Coronary artery (tissue), 2 donors: ENCODE measurements at regions not wholly inside any gene's neighbourhood (a gene's known extent, or its start where the extent isn't known, plus 50 kb on each side); places are given as distances from the start of the nearest gene placed in this dataset.
"Not testable (repeated sequence)": the region's sequence is repeated elsewhere in the genome, so short reads cannot be mapped to it uniquely, and the experiment has no call there.

Experiments used
- DNase-seq: peaks from one replicate; pipeline ENCODE4 v3.0.0-alpha.2; 2017; ENCODE audit warnings: low spot score
- H3K27ac ChIP-seq, 2 donors: fragments of 200-600 bp; sonication (generic); one replicate each; pipeline ENCODE4 v1.5.1; 2016 to 2019
- H3K4me3 ChIP-seq: fragments of 200-600 bp; sonication (generic); 2 replicates; pipeline ENCODE4 v1.5.1; 2016; ENCODE audit warnings: mild to moderate bottlenecking, moderate library complexity
- TF ChIP-seq, protein P1 (sequence below): fragments of 200-600 bp; sonication (generic); IDR thresholded peaks from one replicate; pipeline ENCODE4 v1.5.1; 2019; ENCODE audit warnings: antibody characterized with exemption

DNA sequence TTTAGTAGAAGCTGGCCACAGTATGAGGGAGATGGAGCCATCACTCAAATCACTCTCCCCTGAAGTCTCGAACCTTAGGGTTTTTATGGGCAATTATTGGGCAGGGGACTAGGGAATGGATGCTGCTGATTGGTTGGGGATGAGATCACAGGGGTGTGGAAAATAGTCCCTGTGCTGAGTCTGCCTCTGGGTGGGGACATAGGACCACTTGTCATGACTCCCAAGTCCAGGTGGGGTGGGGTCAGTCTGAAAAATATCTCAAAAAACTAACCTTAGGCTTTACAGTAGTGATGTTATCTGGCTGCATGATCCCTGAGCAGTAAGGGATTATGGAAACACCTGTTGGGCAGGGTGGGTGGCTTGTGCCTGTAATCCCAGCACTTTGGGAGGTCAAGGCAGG, 98.6 kb downstream of the XRCC2 start:
- no peak for DNase-seq
- TF ChIP-seq, protein P1, sequence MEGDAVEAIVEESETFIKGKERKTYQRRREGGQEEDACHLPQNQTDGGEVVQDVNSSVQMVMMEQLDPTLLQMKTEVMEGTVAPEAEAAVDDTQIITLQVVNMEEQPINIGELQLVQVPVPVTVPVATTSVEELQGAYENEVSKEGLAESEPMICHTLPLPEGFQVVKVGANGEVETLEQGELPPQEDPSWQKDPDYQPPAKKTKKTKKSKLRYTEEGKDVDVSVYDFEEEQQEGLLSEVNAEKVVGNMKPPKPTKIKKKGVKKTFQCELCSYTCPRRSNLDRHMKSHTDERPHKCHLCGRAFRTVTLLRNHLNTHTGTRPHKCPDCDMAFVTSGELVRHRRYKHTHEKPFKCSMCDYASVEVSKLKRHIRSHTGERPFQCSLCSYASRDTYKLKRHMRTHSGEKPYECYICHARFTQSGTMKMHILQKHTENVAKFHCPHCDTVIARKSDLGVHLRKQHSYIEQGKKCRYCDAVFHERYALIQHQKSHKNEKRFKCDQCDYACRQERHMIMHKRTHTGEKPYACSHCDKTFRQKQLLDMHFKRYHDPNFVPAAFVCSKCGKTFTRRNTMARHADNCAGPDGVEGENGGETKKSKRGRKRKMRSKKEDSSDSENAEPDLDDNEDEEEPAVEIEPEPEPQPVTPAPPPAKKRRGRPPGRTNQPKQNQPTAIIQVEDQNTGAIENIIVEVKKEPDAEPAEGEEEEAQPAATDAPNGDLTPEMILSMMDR, result no peak
- Histone ChIP-seq H3K4me3 (no peak overlapping the region), H3K27ac (no peak overlapping the region)

DNA sequence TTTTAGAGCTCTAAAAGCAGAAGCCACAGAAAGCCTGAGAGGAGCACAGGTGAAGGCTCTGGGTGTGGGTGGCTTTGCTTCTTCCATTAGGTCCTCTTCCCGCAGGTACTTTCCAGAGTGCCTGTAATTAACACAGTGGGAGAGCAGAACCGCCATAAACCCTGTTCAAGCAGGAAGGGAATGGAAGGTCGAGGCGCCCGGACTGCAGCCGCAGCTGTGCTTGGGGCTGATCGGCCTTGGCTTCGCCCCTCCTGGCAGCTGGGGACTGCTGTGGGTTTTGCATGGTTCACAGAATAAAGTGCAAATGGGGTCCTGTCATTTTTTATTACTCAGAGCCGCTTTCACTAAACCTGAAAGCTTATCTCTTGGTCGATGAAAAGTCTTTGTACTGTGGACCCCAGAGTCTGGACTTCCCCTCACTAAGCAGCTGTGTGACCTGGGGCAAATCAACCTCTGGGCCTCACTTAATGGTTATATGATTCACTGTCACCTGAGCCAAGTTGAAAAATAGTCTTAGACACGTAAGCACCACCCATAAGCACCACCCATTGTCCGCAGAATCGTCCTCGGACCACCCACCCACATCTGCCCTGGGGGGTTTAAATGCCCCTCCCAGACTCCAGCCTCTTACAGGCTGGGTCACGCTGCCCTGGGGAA, 100.9 kb downstream of the XRCC2 start:
- TF ChIP-seq, protein P1, result no peak
- no peak for DNase-seq
- H3K27ac ChIP-seq, result no peak overlapping the region
- no peak overlapping the region for H3K4me3 ChIP-seq

DNA sequence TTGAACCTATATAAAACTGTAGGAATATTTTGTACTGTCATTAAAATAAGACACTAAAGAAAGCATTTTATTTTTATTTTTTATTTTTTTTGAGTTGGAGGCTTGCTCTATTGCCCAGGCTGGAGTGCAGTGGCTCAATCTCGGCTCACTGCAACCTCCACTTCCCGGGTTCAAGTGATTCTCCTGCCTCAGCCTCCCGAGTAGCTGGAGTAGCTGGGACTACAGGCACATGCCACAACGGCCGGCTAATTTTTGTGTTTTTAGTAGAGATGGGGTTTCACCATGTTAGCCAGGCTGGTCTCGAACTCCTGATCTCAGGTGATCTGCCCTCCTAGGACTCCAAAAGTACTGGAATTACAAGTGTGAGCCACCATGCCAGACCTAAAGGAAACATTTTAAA, 102.8 kb downstream of the XRCC2 start:
- not testable (repeated sequence) for H3K27ac ChIP-seq, DNase-seq, H3K4me3 ChIP-seq

DNA sequence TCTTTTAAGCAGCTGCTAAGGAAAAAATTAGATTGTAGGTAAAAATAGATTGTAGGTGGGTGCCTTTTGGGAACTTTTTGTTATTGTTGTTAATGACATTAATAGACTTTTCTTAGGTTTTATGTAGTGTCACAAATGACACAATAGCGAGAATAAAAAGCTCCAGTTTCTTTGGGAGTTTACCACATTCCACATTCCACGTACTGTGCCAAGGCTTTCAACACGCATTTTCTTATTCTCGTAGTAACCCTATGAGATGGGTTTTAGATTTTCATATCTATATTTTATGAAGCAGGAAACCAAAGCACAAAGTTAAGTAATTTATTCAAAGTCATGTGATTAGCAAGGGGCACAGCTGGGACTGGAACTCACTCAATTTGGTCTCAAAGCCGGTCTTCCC, 103.8 kb downstream of the XRCC2 start:
- Histone ChIP-seq H3K4me3 (no peak overlapping the region), H3K27ac (no peak overlapping the region)
- no peak for DNase-seq
- TF ChIP-seq, protein P1, result no peak

DNA sequence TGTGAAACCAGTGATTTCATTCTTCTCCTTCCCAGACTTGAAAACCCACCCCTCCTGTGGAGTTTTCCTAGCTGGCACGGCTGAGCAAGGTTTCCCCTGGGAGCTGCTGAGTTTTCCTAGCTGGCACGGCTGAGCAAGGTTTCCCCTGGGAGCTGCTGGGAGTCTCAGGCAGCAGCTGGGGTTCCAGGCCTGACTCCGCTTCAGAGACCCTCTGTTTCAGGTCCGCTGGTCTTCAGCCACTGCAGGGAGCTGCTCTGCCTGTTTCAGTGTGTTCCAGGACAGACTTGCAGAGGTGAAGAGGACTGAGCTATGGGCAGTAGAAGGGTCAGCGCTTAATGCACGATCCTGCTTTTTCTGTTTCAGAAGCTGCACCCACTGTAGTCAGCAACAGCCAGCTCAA, 104.9 kb downstream of the XRCC2 start:
- Histone ChIP-seq H3K4me3 (no peak overlapping the region), H3K27ac (no peak overlapping the region)
- TF ChIP-seq, protein P1, result no peak
- no peak for DNase-seq

DNA sequence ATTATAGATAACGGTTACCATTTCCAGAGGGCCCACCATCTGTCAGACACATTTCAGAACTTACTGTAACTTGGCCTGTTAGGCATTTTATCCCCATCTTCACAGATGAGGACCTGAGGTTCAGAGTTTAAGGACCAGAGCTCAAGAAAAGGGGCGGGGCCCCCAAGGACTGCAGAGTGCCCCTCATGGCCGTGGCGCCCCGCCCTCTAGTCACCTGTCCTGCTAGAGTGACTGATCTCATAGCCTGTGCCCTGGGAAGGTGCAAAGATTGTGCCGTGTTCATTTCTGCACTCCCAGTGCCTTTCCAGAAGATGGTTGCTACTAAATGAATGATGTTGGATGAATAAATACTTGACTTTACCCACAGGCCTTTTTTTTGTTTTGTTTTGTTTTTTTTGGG, 107.0 kb downstream of the XRCC2 start:
- TF ChIP-seq, protein P1, result no peak
- no peak overlapping the region for H3K4me3 ChIP-seq
- DNase-seq, result no peak
- no peak overlapping the region for H3K27ac ChIP-seq

DNA sequence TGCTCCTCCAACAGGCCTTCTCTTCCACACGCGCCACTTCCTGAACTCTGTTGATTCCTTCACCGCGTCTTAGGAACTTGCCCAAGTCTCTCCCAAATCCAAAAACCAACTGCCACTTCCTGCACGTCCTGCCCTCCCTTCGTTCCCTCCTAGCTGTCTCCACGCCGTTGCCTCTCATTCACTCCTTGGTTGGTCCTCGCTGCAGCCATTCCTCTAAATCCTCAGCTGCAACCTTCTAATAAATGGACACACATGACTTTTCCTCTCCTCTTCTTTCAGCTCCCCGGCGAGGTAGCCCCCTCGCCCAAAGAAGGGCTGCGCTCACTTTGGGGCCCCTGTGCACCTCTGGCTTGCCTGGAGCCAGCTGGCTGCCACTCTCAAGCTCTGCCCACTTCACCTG, 110.2 kb downstream of the XRCC2 start:
- Histone ChIP-seq H3K4me3 (no peak overlapping the region), H3K27ac (no peak overlapping the region)
- DNase-seq, result no peak
- TF ChIP-seq, protein P1, result no peak
